ENCODE measurements at regions not wholly inside any gene's neighbourhood (a gene's known extent, or its start where the extent isn't known, plus 50 kb on each side); places are given as distances from the start of the nearest gene placed in this dataset.
"Not testable (repeated sequence)": the region's sequence is repeated elsewhere in the genome, so short reads cannot be mapped to it uniquely, and the experiment has no call there.

DNA sequence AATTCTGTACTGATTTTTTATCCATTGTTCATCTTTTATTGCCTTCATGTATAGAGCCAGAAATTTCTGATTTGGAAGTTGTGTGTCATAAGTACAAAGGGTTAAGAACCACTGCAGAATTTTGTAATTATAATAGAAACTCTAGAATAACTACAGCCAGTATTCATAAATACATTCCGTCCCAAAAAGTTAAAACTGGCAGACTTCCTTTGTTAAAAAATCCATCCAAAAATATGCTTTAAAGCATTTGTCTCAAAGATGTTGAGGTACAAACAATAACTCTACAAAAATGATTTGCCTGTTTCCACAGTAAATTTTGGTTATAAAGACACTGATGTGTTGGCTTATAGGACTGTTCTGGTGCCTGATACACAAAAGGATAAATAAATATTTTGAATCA, 436.6 kb downstream of the DTWD2 start:
- no peak for DNase-seq

DNA sequence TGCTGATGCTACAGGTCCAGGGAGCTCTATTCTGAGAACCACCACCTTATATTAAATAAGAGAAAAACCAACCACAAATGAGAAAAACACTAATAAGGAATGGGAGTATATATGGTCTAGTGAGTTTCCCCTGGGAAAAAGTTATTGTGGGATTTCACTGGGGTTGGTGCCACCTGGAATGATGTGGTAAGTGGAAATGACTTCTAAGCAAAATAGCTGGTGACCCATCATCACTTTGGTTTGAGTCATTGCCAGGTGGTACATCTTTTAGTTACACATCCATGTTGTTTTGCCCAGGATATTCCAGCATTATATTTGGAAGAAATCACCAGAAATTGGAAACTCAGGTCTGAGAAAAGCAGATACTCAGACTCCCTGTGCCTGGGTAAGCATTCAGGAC, 437.3 kb downstream of the DTWD2 start:
- DNase-seq = no peak

DNA sequence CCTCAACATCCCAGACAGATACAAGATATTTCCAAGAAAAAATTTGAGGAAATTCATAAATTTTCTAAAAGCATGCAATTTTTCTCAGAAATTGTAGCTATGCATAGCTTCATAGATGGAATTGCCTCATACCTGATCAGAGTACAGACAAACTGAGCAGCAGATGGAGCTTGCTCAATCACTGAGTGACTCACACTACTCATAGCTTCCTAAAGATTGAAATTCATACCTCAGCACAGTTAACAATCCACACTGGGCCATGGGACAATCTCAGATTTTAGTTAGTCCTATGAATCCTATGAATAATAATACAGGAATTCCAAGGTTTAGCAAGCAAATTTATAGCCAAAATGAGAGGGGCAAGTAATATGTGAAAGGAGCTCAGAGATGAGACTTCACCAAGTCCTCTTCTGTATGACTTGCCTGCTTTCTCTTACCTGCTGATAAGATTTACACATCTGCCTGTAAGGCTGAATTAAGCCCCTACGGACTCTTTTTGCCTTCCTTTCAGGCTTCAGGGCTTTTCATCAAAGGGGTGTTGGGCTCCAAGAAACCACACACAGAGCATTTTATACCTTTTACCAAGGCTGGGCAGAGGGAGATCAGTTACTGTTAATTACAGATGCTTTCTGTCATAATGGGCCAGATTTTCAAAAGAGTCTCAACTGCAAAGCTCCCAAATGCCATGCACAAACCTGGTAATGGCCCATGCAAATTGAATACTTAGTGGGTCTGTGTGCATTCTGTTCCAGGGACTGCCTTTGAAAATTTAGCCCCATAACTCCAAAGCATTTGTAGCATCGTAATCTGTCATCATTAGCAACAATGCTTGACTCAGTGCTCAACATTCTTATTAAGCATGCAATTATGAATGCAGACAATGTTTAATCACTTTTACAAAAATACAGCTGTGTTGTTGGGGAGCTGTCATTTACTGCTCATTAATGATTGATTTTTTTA, 439.3 kb downstream of the DTWD2 start:
- DNase-seq = no peak

DNA sequence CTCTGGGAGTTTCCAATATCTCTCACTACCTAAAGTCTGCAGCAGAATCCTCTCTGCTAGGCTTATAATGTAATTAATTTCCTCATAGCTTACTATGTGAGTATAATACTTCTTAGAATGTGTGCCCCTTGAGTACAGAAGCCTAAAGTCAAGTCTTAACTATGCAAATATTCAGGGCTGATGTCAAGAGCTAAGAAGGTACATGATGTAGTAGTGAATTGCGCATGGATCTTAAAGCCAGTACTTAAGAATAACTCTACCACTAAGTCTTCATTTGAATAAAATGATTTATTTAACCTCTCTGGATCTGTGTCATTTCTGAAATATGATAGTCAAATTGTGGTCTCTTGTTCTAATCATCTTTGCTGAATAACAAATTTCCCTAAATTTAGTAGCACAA, 442.9 kb downstream of the DTWD2 start:
- no peak for DNase-seq

DNA sequence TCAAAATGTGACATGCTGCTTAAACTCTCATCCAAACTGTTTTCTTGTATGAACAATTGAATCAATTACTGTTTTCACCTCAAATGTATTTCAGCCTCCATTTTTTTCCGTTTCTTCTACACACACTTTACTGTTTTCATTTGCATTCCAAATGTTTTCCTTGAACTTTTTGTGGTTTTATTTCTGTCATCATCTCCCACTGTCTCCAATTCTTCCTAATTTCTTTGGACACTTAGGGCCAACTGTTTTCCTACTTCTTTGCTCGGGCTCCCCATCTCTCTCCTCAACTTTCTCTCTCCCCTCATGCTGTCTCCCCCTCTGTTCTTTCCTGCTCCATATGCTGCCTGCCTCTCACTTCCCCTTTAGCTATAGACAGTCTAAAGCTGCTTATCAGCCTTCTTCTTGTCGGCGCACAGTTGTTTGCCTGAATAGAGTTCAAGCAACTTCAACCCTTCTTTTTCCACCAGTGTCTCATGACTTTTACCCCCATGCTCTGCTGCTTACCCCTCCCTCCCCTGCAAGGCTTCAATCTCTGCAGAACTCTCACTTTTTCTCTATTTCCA, 443.4 kb downstream of the DTWD2 start:
- DNase-seq = no peak

DNA sequence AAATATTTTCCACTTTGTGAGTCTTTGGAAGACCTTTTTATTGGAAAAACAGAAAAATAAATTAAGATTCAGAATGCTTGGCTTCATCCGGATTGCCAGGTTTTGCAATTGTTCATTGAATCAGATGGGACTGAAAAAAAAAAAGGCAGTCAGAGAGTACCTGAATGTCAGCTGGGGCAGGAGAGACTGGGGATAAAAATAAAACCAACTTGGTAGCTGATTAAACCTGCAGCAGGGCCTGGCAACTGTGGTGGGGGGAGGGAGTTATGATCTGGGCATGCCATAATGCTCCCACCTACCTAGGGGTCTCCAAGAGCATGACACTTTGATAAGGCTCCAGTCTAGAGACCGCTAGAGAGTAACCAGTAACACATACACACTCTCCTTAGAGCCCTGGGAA, 454.4 kb downstream of the DTWD2 start:
- no peak for DNase-seq

DNA sequence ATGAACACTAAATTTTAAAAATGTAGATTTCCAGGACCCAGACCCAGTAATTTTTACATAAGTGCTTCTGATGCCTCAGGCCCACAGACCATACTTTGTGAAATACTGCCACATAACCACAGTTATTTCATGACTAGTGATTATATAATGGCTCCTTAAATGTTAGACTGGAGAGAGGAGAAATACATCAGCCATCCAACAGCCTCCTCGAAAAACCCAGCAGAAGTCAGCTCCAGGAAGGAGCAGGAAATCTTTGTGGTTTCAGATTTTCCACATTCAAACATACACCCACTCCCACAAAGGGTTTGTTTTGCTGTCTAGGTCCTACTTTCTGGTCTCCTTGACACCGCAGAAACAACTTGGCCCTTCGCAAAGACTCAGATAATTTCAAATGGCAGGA, 455.2 kb downstream of the DTWD2 start:
- no peak for DNase-seq

DNA sequence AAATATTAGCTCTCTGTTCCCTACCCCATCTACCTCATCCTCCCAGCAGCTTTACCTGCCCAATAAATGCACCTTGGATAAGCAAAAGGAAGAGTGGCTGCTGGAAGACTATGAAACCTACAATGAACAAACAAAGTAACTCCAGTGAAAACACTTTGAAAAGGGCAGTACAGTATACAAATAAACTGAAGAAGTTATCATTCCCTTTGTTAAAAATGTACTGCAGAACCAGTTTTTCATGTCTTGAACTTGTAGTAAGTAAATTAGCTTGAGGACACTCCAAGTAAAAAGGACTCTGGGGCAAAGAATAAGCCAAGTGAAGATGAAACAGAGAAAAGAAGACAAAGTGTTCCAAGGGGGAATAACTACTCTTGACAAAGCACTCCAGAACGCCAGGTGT, 457.1 kb downstream of the DTWD2 start:
- DNase-seq = no peak

DNA sequence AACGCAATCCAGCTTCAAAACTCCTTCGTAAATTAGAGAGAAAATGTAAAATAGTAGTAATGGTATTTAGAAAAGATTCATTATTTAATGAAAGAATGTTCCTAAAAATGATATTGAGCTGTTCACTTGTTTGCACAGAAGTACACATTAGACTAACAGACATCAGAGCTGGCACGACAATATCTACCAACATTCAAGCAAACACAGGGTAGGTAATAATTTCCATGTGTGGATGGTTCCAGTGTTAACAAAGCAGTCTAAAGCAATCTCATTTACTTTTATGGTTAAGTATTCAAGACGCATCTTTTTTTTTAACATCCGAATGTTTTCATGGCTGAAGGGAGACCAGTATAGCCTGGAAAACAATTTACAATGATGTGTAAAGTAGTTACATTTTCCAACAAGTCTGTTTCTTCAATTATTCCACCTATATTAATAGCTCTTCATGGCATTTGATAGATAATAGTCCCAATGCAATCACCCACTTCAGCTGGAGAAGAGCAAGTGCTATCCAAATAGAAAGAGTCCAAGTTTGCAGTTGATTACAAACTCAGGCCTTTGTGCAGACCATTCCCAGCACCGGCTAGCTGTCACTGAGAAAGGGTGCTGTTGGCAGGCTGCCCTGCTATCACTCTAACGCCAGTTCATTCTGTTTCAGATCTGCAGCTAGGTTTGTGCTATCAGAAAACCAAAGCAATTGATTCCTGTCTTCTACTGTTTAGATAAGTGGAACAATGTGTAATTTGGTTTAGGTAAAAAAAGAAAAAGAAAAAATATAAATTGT, 458.8 kb downstream of the DTWD2 start:
- no peak for DNase-seq

DNA sequence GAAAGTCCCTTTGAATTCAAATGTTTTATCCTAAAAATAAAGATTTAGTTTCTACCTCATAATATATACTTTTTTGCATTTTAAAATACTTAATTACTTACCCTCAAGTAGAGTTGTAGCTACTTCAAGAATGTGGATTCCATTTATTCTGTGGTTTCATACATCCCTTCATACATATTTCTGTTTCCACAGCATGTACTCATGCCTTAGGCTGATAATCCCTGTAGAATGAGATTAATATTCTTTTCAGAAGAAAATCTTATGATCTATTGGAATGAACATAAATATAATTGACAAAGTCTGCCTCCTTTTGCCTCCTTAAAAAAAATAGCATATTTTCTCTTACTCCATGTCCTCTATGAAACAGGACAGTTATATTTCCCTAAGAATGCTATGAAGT, 465.7 kb downstream of the DTWD2 start:
- no peak for DNase-seq

DNA sequence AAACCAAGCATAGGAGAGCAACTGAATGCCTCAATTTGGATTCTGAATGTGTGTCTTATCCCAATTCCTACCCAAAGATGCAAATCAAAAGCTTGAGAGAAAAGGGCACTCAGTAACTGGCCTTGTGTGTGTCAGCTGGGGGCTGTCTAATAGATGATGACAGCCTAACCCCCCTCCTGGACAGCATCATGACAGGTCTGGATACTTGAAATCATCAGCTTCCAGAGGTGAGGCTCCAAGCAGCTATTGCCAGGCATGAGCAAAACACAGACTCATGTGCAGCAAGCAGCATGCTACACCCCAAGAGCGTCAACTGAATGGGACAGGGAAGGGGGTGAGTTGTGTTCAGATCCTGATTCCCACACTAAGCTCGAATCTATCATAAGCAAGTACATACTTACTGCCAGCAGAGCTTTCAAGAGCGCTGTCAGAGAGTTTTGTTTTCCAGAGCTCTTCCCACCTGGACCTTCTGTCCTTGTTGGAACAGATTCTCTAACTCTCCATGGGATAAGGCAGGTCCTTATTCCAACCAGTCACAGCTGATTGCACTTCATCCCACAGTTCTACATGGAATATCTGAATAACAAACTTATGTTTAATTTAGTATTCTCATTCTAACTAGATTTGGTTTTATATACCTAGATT, 467.5 kb downstream of the DTWD2 start:
- no peak for DNase-seq

DNA sequence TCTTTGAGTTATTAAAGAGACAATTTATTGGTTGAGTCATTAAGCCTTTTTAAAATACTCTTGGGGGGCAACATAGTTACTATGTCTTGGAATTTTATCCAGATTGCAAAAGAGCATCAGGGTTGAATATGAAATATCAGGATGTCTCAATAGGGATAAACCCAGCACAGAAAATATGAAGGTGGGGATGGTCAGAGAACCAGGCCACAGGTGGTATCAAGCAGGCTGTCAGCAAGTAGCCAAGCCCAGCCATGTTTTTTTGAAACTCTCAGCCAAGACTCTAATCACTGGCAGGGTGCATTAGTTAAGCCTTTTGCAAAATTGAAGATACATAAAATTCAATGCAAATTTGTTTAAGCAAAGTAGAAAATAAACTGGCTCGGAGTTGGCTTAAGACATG, 468.9 kb downstream of the DTWD2 start:
- DNase-seq = no peak

DNA sequence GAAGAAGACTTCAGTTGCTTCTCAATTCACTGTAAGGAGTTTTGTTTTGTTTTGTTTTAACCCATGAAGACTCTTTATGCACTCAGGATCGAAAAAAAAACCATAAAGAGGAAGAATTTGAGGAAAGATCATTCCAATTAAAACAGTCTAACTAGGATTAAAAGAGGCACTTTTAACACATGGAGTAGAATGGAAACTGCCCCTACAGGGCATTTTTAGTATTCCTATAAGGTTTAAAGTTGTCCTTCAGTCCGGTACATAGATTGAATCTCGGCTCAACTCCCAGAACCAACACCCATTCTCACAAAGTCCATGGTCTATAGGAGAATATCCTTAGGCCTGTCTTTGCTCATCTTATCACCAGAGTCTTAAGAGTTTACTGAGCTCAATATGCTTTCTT, 469.6 kb downstream of the DTWD2 start:
- no peak for DNase-seq

DNA sequence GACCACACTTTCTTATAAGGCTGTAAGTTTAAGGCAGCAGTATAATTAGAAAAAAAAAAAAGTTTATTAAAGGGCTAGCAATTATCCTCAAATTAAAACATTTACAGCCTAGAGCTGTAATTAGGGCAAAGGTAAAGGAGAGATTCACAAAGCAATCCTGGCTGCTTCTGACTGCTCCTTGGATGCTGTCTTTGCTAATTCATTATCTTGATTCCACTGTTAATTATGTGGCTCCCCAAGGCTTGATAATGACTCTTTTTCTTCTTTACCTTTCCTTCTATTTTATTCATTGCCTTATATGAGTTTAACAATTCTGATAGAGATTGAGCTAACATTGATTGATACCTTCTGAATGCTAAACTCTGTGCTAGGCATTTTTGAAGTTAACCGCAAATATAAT, 476.5 kb downstream of the DTWD2 start:
- no peak for DNase-seq

DNA sequence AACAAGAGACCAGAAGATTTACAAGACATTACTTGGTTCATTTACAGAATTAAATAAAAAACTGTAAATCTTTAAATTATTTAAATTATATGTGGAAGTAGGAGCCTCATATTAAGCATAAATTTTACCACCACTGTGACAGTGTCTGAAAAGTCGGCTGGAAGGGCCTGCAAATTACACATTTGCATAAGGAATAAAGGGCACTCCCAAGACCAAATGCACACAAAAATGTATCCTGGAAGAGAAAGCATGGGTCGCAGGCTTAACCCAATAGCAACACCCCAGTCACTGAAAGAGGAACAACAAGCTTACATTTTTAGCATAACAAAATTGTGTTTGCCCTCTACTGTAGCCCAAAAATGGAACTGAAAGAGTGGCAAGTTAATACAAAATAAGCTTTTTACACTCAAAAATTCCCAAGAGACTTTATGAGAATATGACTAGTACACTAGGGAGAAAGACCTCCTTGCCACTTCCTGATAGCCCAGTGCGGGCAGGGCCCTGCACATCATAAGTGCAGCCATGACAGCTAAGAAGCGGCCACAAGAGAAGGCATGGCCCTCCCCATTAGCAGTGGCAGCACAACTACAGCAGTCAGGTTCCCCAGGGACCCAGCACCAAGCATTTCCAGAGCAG, 482.0 kb downstream of the DTWD2 start:
- no peak for DNase-seq

DNA sequence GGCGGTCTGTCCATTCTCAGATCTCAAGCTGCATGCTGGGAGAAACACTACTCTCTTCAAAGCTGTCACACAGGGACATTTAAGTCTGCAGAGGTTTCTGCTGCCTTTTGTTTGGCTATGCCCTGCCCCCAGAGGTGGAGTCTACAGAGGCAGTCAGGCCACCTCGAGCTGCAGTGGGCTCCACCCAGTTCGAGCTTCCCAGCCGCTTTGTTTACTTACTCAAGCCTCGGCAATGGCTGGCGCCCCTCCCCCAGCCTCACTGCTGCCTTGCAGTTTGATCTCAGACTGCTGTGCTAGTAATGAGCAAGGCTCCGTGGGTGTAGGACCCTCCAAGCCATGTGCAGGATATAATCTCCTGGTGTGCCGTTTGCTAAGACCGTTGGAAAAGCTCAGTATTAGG, 486.1 kb downstream of the DTWD2 start:
- not testable (repeated sequence) for DNase-seq

DNA sequence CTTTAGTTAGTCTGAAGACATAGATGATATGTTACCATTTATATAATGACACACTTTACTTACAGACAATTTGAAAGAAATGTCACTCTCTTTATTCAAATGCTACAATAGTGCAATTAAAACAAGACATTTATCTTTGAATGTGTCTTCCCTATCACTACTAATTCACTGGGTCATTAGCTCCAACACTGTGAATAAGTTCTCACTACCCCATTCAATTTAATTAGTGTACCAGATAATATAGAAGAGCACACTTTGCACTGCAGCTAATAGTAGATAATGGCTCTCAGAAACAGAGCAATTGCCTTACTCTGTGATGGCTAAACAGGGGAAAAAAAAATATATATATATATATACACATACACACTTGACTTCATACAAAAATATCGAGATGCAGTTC, 497.0 kb downstream of the DTWD2 start:
- no peak for DNase-seq

DNA sequence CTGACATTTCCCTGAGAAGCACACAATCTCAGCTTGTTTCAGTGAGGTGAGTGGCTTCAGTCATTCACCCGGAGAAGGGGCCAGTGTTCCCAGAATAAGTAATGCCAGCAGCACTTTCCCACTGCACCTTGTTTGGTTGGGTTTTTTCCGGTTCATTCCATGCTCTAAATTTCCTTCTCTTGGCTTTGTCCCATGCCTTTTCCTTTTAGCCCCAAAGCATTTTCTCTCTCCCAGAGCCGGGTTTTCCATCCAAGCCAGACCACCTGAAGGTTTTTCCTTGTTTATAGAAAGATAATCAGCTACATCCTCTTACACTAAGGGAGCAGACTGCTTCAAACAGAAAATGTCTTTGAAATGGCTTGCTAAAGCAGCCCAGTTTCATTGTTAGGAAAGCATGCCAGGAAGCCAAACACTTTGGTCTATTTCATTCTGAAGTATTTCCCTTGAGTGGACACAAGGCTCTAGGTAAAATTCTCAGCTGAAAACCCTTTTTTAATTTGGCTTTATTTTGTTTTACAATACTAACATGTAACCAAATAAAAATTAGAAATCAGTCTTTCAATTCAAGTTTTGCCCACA, 501.6 kb downstream of the DTWD2 start:
- DNase-seq = no peak

DNA sequence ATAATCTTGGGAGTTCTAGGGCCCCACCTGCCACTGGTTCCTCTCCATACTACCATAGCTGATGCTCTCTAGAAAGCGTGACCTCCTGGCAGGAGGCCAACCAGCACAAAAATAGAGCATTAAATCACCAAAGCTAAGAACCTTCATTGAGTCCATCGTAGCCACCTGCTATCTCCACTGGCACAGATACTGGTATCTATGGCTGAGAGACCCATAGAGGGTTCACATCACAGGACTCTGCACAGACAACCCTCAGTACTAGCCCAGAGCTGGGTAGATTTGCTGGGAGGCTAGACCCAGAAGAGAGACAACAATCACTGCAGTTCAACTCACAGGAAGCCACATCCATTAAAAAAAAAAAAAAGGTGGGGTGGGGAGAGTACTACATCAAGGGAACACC, 509.1 kb downstream of the DTWD2 start:
- no peak for DNase-seq

DNA sequence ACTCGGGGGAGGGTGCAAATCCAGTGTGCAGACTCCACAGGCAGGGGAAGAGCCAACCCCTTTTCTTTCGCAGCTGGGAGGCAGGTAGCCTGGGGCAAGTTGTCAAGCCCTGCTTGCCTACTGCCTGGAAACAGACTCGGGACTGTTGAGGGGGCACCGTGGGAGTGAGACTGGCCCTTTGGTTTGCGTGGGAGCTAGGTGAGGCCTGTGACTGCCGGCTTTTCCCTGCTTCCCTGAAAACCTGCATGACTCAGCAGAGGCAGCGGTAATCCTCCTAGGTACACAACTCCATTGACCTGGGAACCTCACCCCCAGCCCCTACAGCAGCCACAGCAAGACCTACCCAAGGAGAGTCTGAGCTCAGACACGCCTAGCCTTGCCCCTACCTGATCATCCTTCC, 509.5 kb downstream of the DTWD2 start:
- no peak for DNase-seq

DNA sequence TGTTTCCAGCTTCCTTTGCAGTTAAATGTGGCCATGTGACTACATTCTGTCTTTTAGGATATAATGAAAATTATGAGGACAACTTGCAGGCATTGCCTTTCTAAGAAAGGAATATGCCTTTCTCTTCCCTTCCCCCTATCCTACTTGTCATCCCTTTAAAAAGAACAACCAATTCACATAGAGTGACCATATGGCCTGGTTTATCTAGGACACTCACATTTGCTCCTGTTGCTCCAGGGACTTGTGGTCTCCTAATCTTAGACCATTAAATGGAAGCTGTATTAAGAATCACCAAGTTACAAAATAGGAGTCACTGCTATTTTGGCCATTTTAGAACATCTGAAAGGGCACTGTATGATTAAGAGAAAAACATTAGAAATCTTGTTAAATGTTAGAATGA, 520.3 kb downstream of the DTWD2 start:
- no peak for DNase-seq

DNA sequence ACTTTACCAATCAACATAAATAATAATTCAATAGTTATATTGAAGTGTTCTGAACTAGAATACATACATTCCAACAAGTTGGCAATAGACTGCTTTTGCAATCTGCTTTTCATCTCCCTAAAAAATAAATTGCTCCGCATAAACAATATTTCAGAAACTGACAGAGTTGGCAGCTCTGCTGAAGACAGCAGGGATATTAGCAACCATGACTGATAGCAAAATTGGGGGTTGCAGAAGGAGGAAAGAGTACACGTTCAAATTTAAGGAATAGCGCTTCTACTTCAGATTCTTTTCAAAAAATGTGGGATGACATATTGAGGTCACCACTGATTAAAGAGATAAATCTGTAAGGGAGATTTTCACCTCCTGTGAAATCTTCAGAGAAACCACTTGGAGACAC, 521.2 kb downstream of the DTWD2 start:
- no peak for DNase-seq

DNA sequence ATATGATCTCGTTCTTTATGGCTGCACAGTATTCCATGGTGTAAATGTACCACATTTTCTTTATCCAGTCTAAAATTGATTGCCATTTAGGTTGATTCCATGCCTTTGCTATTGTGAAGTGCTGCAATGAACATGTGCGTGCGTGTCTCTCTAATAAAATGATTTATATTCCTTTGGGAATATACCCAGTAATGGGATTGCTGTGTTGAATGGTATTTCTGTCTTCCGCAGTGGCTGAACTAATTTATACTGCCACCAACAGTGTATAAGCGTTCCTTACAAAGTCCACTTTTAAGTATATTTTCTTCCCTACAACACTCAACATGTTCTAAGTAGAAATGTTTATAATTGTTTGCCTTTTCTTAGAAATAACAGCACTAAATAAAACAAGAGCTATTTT, 521.9 kb downstream of the DTWD2 start:
- no peak for DNase-seq
